HG03139 (cell line): ENCODE measurements at regions not wholly inside any gene's neighbourhood (a gene's known extent, or its start where the extent isn't known, plus 50 kb on each side); places are given as distances from the start of the nearest gene placed in this dataset.

Experiments used
- ATAC-seq: cut with Tn5 transposase; IDR thresholded peaks from one replicate; pipeline ENCODE4 v1.9.1; 2021; ENCODE audit not compliant: unreplicated experiment

DNA sequence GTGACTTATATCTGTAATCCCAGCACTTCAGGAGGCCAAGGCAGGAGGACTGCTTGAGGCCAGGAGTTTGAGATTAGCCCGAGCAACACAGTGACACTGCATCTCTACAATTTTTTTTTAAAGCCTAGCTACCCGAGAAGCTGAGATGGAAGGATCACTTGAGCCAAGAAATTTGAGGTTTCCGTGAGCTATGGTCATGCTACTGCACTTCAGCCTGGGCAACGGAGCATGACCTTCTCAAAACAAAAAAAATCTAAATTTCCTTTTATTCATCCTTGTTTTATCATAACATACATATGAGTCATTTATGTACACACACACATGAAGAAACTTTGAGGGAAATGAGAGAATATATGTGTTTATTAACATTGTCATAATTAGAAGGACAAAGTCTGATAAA is 277.5 kb upstream of the MAGI2 start:
- no peak for ATAC-seq

DNA sequence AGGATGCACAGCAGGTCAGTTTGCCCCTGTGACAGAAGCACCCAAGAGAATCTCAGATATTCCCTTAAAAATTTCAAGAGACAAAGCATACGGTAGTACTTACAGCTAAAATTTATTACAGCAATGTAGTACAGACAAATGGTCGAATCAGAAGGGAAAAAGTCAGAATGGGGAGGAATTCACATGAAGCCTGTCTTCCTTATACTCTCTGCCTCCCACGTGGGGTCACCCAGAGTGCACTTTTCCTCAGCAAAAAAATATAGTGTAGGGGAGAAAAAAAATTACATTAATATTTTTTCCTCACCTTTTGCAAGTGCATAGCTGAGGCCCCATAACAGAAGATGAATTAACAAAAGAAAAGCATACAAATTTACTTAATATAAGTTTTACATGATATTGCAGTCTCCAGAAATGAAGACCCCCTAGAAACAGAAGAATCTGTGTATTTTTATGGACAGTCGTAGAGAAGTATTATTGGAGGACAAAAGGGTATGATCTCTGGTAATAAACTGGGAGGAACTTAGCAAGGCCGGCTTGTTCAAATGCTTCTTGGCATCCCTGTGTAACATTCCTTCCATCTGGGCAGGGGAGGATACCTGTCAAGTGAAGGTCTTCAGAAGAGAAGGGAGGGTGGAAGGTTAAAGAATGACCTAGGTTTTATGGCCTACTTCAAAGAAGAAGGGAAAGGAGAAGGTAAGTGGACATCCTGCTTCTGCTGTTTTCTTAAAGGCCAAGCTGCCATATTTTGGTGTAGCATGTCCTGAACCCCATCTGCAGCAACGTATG is 270.6 kb upstream of the MAGI2 start:
- ATAC-seq = no peak

DNA sequence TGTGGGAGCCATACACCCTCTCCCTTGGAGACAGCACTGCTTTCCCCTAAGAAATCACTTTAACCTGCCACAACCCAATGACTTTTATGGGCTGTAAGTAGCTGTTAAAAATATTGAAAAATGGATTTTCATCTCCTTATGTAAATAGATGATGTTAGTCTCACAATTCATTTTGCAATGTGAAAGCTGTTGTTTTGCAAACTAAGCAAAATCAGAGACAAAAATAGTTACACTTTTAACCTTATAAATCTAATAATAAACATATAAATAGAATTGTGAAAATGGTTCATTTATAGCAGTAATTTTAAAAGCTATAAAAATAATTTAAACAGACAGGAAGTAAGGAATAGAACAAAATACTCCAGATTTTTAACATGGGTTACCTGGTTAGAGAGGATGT is 268.8 kb upstream of the MAGI2 start:
- no peak for ATAC-seq

DNA sequence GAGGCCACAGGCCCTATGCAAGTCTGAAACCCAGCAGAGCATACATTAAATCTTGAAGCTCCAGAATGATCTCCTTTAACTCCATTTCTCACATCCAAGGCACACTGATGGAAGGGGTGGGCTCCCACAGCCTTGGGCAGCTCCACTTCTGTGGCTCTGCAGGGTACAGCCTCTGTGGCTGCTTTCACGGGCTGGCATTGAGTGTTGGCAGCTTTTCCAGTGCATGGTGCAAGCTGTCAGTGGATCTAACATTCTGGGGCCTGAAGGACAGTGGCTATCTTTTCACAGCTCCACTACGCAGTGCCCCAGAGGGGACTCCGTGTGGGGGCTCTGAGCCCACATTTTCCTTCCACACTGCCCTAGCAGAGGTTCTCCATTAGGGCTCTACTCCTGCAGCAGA is 265.7 kb upstream of the MAGI2 start:
- ATAC-seq = no peak

DNA sequence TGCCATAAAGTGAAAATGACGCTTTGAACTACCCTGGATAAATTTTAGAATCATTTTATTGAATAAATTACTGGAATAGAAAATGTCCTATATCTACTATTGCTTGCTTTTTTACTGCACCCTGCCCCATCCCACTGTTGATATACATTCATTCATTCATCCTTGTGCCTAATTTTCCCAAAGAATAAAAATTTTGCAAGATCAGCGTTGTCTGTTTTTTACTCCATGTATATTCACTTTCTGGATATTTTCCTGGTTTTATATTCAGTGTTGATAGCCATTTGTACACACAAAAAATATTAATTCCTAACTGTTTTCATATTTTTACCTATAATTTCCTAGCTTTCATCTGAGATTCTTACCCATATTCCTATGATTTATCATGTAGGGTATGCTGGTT is 262.9 kb upstream of the MAGI2 start:
- no peak for ATAC-seq

DNA sequence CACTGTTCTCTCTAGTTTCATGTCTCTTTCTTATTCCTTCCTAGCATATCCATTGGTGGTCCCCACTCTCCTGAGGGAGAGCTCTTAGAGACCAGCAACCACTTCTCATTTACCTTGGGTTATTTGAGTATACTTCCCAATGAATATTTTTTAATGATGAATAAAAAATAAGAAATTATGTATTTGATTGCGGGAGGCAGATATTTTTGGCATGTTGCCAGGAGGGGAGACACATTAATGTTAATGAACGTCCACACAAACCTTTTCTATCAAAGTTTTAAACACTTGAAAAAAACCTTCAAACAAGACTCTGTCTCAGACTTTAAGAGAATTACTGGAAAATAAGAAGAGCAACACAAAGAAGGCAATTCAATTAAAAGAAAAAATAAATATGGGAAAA is 260.6 kb upstream of the MAGI2 start:
- no peak for ATAC-seq

DNA sequence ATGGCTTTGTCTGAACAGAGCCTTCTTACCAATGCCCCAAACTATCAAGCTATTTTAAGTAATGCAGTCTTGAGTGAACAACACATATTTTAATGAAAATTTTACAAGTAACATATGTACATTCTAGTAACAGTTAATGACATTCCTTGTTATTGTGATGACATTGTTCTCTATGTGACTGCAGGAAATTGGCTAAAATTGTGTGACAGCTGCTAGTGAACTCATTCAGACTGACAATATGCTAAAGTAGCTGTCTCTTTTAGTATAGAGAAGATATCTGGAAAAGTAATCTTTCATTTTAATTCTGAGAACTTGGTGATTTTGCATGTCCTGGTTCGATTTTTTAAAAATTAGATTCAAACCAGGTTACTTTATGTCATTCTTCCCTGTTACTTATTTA is 259.8 kb upstream of the MAGI2 start:
- no peak for ATAC-seq

DNA sequence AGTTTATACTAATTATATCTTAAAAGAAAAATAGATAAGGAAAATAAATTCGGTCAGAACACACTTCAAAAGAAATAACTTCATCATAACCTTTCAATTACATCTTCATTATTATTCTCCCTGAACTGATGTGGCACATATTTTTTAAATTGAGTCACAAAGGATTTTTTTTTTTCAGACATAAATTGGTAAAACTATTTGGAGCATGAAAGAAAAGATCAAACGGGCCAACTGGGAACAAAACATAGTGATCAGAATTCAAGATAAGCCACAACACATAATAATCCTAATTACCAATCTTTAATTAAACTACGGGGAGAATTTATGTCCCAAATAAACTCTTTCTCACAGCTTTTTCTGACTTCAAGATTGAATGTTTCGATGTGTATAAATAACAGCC is 258.2 kb upstream of the MAGI2 start:
- no peak for ATAC-seq

DNA sequence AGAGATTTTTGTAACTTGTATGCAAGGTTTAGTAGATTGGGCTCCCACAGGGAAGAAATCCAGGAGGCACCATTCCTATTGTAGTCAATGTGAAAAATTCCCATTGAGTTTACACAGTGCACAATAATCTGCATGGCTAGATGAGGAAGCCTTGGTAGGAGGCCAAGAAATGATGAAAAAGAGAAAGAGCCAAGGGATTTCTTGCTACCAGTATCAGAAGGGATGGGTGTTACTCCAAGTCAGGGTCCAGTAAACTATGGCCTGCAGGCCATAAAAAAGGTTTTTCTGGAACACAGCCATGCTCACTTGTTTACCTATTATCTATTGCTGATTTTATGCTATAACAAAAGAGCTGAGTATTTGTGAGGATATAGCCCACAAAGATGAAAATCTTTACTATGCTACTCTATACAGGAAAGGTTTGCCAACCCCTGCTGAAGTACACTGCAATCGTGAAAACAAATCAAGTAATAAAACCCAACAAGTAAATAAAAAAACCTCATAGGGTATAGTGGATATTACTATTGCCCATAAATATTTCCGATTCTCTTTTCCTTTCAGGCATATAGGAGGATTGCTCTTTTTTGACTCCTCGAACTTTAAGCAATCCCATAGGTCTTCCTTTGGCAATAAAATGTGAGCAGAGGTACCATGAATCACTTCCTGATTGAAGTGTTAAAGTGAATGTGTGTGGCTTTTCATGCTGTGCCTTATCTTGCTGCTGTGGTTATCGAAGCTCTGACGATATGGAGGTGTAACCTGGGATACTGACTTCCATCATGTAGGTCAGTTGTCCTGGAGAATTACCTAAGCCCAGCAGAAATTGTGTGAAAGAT is 256.3 kb upstream of the MAGI2 start:
- no peak for ATAC-seq

DNA sequence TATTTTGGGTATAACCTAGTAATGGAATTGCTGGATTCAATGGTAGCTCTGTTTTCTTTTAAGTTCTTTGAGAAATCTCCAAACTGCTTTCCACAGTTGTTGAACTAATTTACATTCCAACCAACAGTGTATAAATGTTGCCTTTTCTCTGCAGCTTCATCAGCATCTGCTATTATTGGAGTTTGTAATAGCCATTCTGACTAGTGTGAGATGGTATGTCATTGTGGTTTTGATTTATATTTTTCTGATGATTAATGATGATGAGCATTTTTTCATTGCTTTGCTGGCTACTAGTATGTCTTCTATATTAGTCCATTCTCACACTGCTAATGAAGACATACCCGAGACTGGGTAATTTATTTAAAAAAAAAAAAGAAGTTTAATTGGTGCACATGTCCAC is 248.6 kb upstream of the MAGI2 start:
- no peak for ATAC-seq

DNA sequence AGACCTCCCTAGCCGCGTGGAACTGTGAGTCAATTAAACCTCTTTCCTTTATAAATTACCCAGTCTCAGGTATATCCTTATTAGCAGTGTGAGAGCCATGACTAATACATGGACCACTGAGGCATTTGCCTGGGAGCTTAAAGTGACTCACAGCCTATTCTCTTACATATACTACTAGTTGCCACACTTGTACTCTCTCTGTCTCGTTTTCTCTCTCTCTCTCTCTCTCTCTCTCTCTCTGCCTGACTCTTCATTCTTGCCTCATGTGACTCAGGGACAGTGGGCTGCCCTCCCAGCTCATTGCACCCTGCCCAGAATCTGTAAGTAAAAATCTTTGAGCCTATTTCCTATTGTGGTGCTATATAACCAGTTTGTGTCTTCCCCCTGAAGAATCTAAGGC is 238.5 kb upstream of the MAGI2 start:
- ATAC-seq = no peak

DNA sequence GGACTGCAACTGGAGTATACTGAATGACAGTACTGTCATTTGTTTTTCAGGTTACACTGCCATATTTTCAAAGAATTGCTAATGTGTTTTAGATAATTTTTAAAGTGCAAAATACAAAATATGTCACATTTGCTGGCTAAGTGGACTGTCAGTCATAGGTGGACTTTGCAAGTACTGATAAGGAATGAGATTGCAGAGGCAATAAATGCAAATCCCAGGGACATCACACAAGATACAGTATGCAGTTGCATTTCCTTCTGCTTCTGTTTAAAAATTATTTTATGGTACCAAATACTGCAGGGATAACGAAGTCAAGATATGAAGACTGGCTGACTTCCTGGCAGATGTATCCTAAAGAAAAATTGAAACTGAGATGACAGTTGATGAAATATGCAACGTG is 237.6 kb upstream of the MAGI2 start:
- ATAC-seq = no peak

DNA sequence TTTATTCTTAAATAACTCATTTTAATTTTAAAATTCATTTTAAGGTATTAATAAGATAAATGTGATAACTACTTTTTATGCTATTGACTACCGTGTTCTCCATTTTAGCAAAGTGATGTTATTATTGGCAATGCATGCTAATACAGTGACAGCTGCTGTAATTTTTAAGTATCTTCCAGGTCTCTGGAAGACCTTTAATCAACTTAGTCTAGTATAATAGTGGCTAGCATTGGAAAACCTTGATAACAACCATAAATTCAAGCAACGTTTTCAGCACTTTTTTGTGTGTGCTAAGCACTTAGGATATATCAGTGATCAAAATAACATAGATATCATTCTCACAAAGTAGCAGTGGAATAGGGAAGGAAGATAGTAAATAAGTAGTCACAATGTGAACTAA is 230.9 kb upstream of the MAGI2 start:
- ATAC-seq = no peak

DNA sequence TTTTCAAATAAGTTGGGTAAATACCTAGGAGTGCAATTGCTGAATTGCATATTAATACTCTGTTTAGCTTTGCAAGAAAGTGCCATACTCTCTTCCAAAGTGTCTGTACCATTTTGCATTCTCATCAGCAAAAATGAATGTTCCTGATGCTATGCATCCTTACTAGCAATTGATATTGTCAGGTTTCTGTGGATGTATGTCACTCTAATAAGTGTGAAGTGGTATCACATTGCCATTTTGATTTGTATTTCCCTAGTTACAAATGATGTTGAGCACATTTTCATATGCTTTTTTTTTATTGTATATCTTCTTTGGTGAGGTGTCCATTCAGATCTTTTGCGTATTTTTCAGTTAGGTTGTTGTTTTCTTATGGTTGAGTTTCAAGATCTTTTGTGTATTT is 230.4 kb upstream of the MAGI2 start:
- no peak for ATAC-seq

DNA sequence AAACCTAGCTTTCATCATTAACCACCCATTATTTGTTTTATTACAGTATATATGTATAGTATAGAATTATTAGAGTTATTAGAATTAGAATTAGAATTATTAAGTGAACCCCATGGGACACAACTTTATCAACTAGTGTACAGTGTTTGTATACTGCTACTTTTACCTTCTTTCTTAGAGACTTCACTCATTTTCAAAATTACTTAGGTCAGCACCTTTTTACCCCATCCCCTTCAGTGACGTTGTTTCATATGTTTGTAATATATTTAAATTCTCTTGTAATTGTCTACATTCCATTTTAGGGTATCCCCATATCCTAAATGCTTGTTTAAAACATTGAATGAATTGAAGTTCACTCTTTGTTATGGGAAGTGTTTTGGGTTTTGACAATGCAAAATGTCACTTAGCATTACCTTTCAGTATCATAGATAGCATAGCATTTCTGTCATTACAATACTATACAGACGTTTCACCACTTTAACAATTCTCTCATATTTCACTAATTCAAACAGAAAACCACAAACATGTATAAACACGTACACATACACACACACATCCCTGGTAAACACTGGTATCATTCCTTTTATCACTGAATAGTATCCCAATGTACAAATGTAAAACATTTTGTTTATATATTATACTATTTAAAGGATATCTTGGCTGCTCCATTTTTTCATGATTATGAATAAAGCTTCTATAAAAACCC is 229.9 kb upstream of the MAGI2 start:
- ATAC-seq = no peak

DNA sequence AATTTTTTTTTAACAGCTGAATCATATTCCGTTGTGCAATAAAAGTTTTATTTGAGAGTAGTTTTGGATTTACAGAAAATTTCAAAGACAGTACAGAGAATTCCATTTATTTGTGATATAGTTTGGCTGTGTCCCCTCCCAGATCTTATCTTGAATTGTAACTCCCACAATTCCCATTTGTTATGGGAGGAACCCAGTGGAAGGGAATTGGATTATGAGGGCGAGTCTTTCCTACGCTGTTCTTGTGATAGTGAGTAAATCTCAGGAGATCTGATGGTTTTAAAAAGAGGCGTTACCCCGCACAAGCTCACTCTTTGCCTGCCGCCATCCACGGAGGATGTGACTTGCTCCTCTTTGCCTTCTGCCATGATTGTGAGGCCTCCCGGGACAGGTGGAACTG is 228.0 kb upstream of the MAGI2 start:
- no peak for ATAC-seq

DNA sequence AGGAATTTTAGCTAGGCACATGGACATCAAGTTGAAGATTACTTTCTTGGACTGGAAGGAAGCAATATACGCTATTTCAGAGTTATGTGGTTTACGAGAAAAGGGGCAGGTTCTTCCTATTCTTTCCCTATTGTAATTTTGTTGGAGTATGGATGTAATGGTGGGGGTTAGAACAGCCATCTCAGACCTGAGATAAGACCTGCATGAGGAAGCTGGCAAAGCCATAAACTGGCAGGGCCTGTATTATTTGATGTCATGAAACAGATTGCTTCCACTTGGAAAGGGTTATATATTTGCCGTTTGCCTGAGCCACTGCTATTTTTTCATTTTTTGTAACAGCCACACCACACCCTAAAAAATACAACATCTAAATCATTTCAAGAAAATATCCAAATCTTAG is 220.5 kb upstream of the MAGI2 start:
- no peak for ATAC-seq

DNA sequence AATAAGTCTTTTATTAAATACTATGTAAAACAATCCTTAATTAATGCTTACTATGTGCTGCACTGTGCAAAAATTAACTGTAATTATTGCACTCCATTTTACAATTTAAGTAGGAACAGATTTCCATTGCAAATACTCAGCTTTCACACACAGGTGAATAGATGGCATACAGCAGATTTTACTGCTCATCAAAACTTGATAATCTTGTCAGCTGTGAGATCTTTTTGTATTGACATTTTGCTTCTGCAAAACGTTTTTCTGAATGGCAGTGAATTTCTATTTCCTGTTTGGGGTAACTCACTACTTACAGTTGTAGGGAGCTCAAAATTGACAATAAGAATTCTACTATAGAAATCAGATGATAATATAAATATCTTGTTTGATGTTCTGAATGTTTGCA is 220.0 kb upstream of the MAGI2 start:
- ATAC-seq = no peak

DNA sequence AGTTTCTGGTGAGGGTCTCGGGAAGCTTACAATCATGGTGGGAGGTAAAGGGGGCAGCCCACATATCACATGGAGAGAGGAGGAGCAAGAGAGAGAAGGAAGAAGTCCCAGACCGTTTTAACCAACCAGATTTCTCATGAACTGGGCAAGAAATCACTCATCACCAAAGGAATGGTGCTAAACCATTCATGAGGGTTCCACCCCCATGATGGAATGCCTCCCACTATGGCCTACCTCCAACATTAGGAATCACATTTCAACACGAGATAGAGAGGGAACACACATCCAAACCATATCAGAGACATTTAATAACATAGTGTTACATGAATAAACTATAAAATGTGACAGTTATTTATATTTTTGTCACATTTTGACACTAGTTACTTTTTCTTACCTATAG is 214.8 kb upstream of the MAGI2 start:
- ATAC-seq = no peak

DNA sequence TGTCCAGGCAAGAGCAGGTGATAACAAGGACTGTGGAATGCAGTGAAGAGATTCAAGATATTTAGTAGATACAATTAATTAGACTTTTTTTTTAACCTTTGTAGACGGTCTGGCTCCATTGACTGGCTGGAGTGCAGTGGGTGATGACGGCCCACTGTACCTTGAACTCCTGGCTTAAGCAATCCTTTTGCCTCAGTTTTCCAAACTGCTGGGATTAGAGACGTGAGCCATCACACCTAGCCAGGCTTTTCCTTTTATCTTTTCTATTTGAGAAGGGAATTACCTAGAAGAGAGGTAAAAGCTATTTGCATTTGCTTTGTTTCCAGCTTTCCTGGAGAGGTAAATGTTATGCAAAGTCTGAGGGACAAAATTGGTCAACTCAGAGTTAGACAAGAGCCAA is 213.0 kb upstream of the MAGI2 start:
- no peak for ATAC-seq

DNA sequence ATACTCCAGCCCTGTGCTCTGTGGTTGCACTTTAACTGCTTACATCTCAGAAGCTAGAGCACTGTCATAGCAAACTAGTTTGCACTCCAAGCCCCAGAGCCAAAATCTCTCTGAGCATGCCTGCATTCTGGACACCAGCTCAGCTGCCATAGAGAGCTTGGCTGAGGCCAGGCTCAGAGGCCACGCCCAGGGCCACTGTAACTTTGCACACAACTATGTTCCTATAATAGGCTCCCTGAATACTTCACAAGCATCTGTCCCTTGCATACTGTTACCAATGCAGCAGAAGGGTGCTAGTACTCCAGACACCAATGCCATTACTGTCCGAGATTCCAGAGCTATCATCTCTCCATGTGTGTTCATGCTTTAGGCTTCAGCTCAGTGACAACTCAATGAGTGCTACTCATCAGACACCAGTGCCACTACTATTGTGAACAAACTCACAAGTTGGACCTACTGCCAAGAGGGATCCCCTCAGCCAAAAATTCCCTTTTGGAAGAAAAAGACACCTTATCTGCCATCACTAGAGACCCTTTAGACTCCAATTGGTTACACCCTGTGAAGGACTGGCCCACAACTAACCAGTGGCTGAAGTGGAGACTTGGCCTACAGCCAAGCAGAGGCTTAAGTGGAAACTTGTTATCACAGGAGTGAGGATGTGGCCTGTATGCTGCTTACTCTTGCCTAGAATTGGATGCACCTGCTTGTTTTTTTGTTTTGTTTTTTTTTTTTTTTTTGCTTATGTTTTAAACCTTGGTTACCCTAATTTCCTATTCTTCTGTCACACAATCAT is 211.6 kb upstream of the MAGI2 start:
- ATAC-seq = no peak
